ENCODE measurements at regions not wholly inside any gene's neighbourhood (a gene's known extent, or its start where the extent isn't known, plus 50 kb on each side); places are given as distances from the start of the nearest gene placed in this dataset.

- TF ChIP-seq POLR2A (IDR thresholded peaks at IDR 0.05; ENCODE audit: low read depth, low read length) (no peak), CTCF (conservative IDR thresholded peaks at IDR 0.05; ENCODE audit: low read depth, low read length) (no peak), CEBPB (IDR thresholded peaks at IDR 0.05; ENCODE audit: low read depth, low read length) (no peak), RAD21 (IDR thresholded peaks at IDR 0.05; ENCODE audit: low read length) (no peak), RFX5 (IDR thresholded peaks at IDR 0.05; ENCODE audit: low read depth, low read length) (no peak), USF2 (IDR thresholded peaks at IDR 0.05; ENCODE audit: low read depth, low read length) (no peak), SMC3 (IDR thresholded peaks at IDR 0.05; ENCODE audit: low read depth, low read length) (no peak), MXI1 (IDR thresholded peaks at IDR 0.05; ENCODE audit: borderline replicate concordance, low read depth, low read length) (no peak), FOS (IDR thresholded peaks at IDR 0.05; ENCODE audit: low read depth, low read length) (no peak), RCOR1 (IDR thresholded peaks at IDR 0.05; ENCODE audit: insufficient replicate concordance, low read length) (no peak), CHD1 (IDR thresholded peaks at IDR 0.05; ENCODE audit: low read depth, low read length) (no peak)
These were observed 231.2 kb upstream of the ARID1B start for GRCh38 chr6:156545931-156546330.
